ENCODE measurements at regions not wholly inside any gene's neighbourhood (a gene's known extent, or its start where the extent isn't known, plus 50 kb on each side); places are given as distances from the start of the nearest gene placed in this dataset.

DNA sequence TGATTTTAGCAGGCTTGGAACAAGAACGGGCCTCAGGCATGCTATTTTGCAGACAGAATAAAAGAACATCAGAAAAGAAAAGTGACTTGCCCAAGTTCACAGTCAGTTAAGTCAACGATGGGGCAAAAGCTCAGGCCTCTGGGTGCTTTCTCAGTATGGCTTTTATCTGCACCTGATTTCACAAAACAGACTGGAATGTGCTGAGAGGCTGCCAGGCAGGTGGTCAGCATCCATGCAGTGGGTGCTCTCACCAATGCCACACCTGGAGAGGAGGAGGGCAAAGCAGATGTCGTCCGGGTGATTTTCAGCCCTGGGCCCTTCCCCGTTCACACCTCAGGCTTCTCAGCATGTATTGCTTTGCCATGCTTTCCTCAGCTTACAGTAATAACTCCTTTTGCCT lies 854.6 kb downstream of the RNF144A start:
- no peak for TF ChIP-seq POLR2A (IDR thresholded peaks at IDR 0.05)
- TF ChIP-seq, protein P1, sequence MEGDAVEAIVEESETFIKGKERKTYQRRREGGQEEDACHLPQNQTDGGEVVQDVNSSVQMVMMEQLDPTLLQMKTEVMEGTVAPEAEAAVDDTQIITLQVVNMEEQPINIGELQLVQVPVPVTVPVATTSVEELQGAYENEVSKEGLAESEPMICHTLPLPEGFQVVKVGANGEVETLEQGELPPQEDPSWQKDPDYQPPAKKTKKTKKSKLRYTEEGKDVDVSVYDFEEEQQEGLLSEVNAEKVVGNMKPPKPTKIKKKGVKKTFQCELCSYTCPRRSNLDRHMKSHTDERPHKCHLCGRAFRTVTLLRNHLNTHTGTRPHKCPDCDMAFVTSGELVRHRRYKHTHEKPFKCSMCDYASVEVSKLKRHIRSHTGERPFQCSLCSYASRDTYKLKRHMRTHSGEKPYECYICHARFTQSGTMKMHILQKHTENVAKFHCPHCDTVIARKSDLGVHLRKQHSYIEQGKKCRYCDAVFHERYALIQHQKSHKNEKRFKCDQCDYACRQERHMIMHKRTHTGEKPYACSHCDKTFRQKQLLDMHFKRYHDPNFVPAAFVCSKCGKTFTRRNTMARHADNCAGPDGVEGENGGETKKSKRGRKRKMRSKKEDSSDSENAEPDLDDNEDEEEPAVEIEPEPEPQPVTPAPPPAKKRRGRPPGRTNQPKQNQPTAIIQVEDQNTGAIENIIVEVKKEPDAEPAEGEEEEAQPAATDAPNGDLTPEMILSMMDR (IDR thresholded peaks at IDR 0.05 in 4 of 5, conservative IDR thresholded peaks at IDR 0.05 in 1 of 5) = no peak
